ENCODE measurements at regions not wholly inside any gene's neighbourhood (a gene's known extent, or its start where the extent isn't known, plus 50 kb on each side); places are given as distances from the start of the nearest gene placed in this dataset.

GRCh38 chr5:27568811-27569210, 530.4 kb upstream of the CDH9 start:
- DNase-seq (ENCODE audit: low spot score in 2 of 2) = no peak
- TF ChIP-seq EP300 (IDR thresholded peaks at IDR 0.05) (no peak), POLR2AphosphoS5 (IDR thresholded peaks at IDR 0.05) (no peak), CTCF (IDR thresholded peaks at IDR 0.05) (no peak), POLR2A (IDR thresholded peaks at IDR 0.05) (no peak)
- 55% methylated on average over 2 of the region's 2 CpGs for WGBS
- Histone ChIP-seq H3K36me3 (no peaks in the 10 kb centered on the region), H3K27me3 (no peaks in the 10 kb centered on the region), H3K4me3 (no peak overlapping the region), H3K9me3 (no peaks in the 10 kb centered on the region), H3K4me1 (no peaks in the 10 kb centered on the region), H3K27ac (no peak overlapping the region)

- H3K9me3 ChIP-seq = no peaks in the 10 kb centered on the region
- H3K27ac ChIP-seq = no peak overlapping the region
- no peak for DNase-seq (ENCODE audit: low spot score in 2 of 2)
- WGBS = 95% methylated on average over 15 of the region's 16 CpGs
- H3K4me3 ChIP-seq = no peak overlapping the region
- no peaks in the 10 kb centered on the region for H3K36me3 ChIP-seq
- no peaks in the 10 kb centered on the region for H3K4me1 ChIP-seq
- TF ChIP-seq CTCF (IDR thresholded peaks at IDR 0.05) = no peak
- no peak for TF ChIP-seq POLR2AphosphoS5 (IDR thresholded peaks at IDR 0.05)
- TF ChIP-seq POLR2A (IDR thresholded peaks at IDR 0.05) = no peak
- no peak for TF ChIP-seq EP300 (IDR thresholded peaks at IDR 0.05)
- no peaks in the 10 kb centered on the region for H3K27me3 ChIP-seq
Observed at GRCh38 chr5:27561408-27561807, 523.0 kb upstream of the CDH9 start.

- Histone ChIP-seq H3K9me3 (no peaks in the 10 kb centered on the region), H3K36me3 (no peaks in the 10 kb centered on the region), H3K27me3 (no peaks in the 10 kb centered on the region), H3K4me3 (no peak overlapping the region), H3K4me1 (no peaks in the 10 kb centered on the region), H3K27ac (no peak overlapping the region)
- no peak for DNase-seq (ENCODE audit: low spot score in 2 of 2)
- no peak for TF ChIP-seq EP300 (IDR thresholded peaks at IDR 0.05)
- no peak for TF ChIP-seq POLR2A (IDR thresholded peaks at IDR 0.05)
- no peak for TF ChIP-seq CTCF (IDR thresholded peaks at IDR 0.05)
- TF ChIP-seq POLR2AphosphoS5 (IDR thresholded peaks at IDR 0.05) = no peak
- 47% methylated on average over 2 of the region's 2 CpGs for WGBS
Observed at GRCh38 chr5:27548484-27548883, 510.1 kb upstream of the CDH9 start.

- Histone ChIP-seq H3K27ac (no peak overlapping the region), H3K4me1 (no peaks in the 10 kb centered on the region), H3K9me3 (no peaks in the 10 kb centered on the region), H3K27me3 (no peaks in the 10 kb centered on the region), H3K4me3 (no peak overlapping the region), H3K36me3 (no peaks in the 10 kb centered on the region)
- TF ChIP-seq POLR2AphosphoS5 (IDR thresholded peaks at IDR 0.05) (no peak), POLR2A (IDR thresholded peaks at IDR 0.05) (no peak), EP300 (IDR thresholded peaks at IDR 0.05) (no peak), CTCF (IDR thresholded peaks at IDR 0.05) (no peak)
- no peak for DNase-seq (ENCODE audit: low spot score in 2 of 2)
Observed at GRCh38 chr5:27535031-27535557, 496.7 kb upstream of the CDH9 start.

- no peak for TF ChIP-seq POLR2A (IDR thresholded peaks at IDR 0.05)
- no peak for TF ChIP-seq EP300 (IDR thresholded peaks at IDR 0.05)
- no peak for TF ChIP-seq CTCF (IDR thresholded peaks at IDR 0.05)
- TF ChIP-seq POLR2AphosphoS5 (IDR thresholded peaks at IDR 0.05) = no peak
- Histone ChIP-seq H3K27ac (no peak overlapping the region), H3K4me3 (no peak overlapping the region), H3K9me3 (no peaks in the 10 kb centered on the region), H3K4me1 (no peaks in the 10 kb centered on the region), H3K27me3 (no peaks in the 10 kb centered on the region), H3K36me3 (no peaks in the 10 kb centered on the region)
- 77% methylated on average over 1 of the region's 1 CpG for WGBS
- no peak for DNase-seq (ENCODE audit: low spot score in 2 of 2)
Observed at GRCh38 chr5:27532305-27532704, 493.9 kb upstream of the CDH9 start.
